A673 (cell line): ENCODE measurements at regions not wholly inside any gene's neighbourhood (a gene's known extent, or its start where the extent isn't known, plus 50 kb on each side); places are given as distances from the start of the nearest gene placed in this dataset.

Experiments
- CTCF ChIP-seq: fragments of 300-800, 200-600 bp; sonication (generic); conservative IDR thresholded peaks from 2 replicates; pipeline ENCODE4 v1.5.1; 2017; ENCODE audit warnings: low read depth, mild to moderate bottlenecking, antibody characterized with exemption, low read length, moderate library complexity, mixed read lengths
- EZH2 ChIP-seq: fragments of 200-600 bp; sonication (generic); IDR thresholded peaks from 2 replicates; pipeline ENCODE4 v1.6.1; 2017; ENCODE audit warnings: borderline replicate concordance, low read depth, mild to moderate bottlenecking, mixed read lengths, antibody characterized with exemption, low read length; ENCODE audit not compliant: poor library complexity, severe bottlenecking

- TF ChIP-seq CTCF = no peak
- no peak for TF ChIP-seq EZH2
Measured at GRCh38 chr18:55069497-55069896, 110.2 kb upstream of the CCDC68 start.
